Mucosa of descending colon (tissue), 3 donors: ENCODE measurements at regions not wholly inside any gene's neighbourhood (a gene's known extent, or its start where the extent isn't known, plus 50 kb on each side); places are given as distances from the start of the nearest gene placed in this dataset.
"Not testable (repeated sequence)": the region's sequence is repeated elsewhere in the genome, so short reads cannot be mapped to it uniquely, and the experiment has no call there.

Source experiments
- ATAC-seq: fragments of 200-7000 bp; cut with Tn5 transposase; one replicate; pipeline ENCODE4 v1.9.1; 2020; ENCODE audit warnings: mild to moderate bottlenecking, moderate library complexity
- DNase-seq, 3 donors: peaks; one replicate each; pipeline ENCODE4 v3.0.0-alpha.2; 2020
- H3K36me3 ChIP-seq: fragments of 200-600 bp; one replicate; pipeline ENCODE4 v1.8.0; 2021; ENCODE audit warnings: low read depth, mild to moderate bottlenecking
- H3K4me1 ChIP-seq: fragments of 200-600 bp; one replicate; pipeline ENCODE4 v1.8.0; 2021; ENCODE audit warnings: low read depth, mild to moderate bottlenecking
- H3K4me3 ChIP-seq: fragments of 200-600 bp; one replicate; pipeline ENCODE4 v1.8.0; 2021; ENCODE audit warnings: mild to moderate bottlenecking
- H3K9me3 ChIP-seq: fragments of 200-600 bp; one replicate; pipeline ENCODE4 v1.8.0; 2021; ENCODE audit warnings: mild to moderate bottlenecking
- intact Hi-C, 2 donors: fragments of 100-400 bp; cut with DNase I in 1 of 2; cut with micrococcal nuclease in 1 of 2; formaldehyde crosslinking; loops; one replicate each; pipeline versions ENCODE4 v1.11.0 to v1.11.1; 2022; cut with DNase I, micrococcal nuclease
- TF ChIP-seq, protein P1 (sequence below): fragments of 200-600 bp; IDR thresholded peaks from one replicate; pipeline ENCODE4 v1.8.0; 2022; ENCODE audit warnings: antibody characterized with exemption, mild to moderate bottlenecking
- donor health status: DM: no; HTN: no; CAD: no; lungs with moderate emphysema.
- donor health status: DM: no; HTN: no; CAD: no.
- donor health status: DM: no; HTN: yes; CAD: no.

DNA sequence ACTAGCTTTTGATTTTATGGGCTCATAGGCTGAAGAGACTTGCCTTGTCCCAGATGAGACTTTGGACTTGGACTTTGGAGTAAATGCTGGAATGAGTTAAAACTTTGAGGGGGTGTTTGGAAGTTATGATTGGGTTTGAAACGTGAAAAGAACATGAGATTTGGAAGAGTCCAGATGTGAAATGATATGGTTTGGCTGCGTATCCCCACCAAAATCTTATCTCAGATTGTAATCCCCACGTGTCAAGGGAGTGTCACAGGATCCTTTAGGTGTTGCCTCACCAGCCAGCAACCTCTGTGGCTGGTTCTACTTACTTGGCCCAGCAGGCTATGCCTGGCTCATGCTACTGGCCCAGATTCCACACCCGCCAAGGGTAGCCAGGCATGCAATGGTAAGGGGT is 119.6 kb upstream of the NPY start:
- TF ChIP-seq, protein P1, sequence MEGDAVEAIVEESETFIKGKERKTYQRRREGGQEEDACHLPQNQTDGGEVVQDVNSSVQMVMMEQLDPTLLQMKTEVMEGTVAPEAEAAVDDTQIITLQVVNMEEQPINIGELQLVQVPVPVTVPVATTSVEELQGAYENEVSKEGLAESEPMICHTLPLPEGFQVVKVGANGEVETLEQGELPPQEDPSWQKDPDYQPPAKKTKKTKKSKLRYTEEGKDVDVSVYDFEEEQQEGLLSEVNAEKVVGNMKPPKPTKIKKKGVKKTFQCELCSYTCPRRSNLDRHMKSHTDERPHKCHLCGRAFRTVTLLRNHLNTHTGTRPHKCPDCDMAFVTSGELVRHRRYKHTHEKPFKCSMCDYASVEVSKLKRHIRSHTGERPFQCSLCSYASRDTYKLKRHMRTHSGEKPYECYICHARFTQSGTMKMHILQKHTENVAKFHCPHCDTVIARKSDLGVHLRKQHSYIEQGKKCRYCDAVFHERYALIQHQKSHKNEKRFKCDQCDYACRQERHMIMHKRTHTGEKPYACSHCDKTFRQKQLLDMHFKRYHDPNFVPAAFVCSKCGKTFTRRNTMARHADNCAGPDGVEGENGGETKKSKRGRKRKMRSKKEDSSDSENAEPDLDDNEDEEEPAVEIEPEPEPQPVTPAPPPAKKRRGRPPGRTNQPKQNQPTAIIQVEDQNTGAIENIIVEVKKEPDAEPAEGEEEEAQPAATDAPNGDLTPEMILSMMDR, result no peak
- intact Hi-C loops, result no loop called here
- no peak for ATAC-seq
- Histone ChIP-seq H3K4me1 (no peaks in the 10 kb centered on the region), H3K9me3 (no peaks in the 10 kb centered on the region), H3K4me3 (no peak overlapping the region), H3K36me3 (no peaks in the 10 kb centered on the region)
- DNase-seq, result no peak

GRCh38 chr7:24169077-24169624 is 114.8 kb upstream of the NPY start:
- TF ChIP-seq, protein P1, result no peak
- DNase-seq (no peak), ATAC-seq (no peak)
- Histone ChIP-seq H3K36me3 (no peaks in the 10 kb centered on the region), H3K4me1 (no peaks in the 10 kb centered on the region), H3K9me3 (no peaks in the 10 kb centered on the region), H3K4me3 (no peak overlapping the region)
- intact Hi-C loops, result no loop called here

GRCh38 chr7:24171951-24172350 is 112.0 kb upstream of the NPY start:
- H3K9me3 ChIP-seq, H3K4me1 ChIP-seq, intact Hi-C loops, H3K36me3 ChIP-seq, H3K4me3 ChIP-seq: not testable (repeated sequence)
- peak; percentile 46 for ATAC-seq
- DNase-seq, result peak in 1 of 3 donors; percentile 32

GRCh38 chr7:24172856-24173255 is 111.1 kb upstream of the NPY start:
- no peak overlapping the region for H3K4me3 ChIP-seq
- intact Hi-C loops, result no loop called here

GRCh38 chr7:24175603-24176002 is 108.4 kb upstream of the NPY start:
- H3K36me3 ChIP-seq, result no peaks in the 10 kb centered on the region
- no peak overlapping the region for H3K4me3 ChIP-seq
- ATAC-seq (no peak), DNase-seq (no peak)
- TF ChIP-seq, protein P1, result no peak
- intact Hi-C loops, result no loop called here
- no peaks in the 10 kb centered on the region for H3K9me3 ChIP-seq
- H3K4me1 ChIP-seq, result no peaks in the 10 kb centered on the region

More at GRCh38 chr7:24172856-24173255, 111.1 kb upstream of the NPY start:
- H3K9me3 ChIP-seq, result no peaks in the 10 kb centered on the region
- H3K36me3 ChIP-seq, result no peaks in the 10 kb centered on the region
- ATAC-seq (no peak), DNase-seq (no peak)
- TF ChIP-seq, protein P1, result no peak
- no peaks in the 10 kb centered on the region for H3K4me1 ChIP-seq

DNA sequence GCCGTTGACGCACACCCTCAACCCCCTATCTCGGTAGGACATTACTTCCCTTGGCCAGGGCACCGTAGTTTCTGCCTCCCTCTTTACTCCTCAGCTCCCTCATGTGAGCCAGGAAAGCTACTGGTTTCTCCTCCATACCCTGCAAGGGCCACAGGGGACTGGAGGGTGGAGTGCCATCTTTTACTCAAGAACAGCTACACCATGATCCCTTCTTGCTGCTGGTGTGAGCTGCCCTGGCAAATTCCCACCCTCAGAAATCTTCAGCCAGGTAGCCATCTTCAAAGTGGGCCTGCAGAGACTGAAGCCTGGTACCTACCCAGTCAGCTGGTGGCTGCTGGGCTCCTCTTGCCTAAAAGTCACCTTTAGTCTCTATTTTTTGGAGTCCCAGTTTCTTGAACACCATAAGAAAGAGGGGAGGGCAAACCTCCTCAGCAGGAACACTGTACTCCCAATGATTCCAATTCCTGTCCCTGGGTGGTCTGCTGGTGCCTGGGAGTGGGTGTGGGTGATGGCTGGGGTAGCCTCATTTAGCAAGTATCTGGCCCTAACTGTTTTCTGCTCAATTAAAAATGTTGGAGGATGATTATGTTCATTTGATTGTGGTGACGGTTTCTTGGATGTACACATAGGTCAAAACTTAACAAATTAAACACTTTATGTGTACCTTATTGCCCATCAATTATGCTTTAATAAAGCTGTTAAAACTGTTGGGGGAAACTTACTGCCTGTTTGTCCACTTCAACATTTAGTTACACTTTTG is 105.0 kb upstream of the NPY start:
- ATAC-seq (no peak), DNase-seq (no peak)
- intact Hi-C loops, result no loop called here
- H3K4me1 ChIP-seq, result no peaks in the 10 kb centered on the region
- H3K9me3 ChIP-seq, result no peaks in the 10 kb centered on the region
- TF ChIP-seq, protein P1, result no peak
- H3K4me3 ChIP-seq, result no peak overlapping the region
- H3K36me3 ChIP-seq, result no peaks in the 10 kb centered on the region
